Right atrium auricular region (tissue), 2 donors: ENCODE measurements at regions not wholly inside any gene's neighbourhood (a gene's known extent, or its start where the extent isn't known, plus 50 kb on each side); places are given as distances from the start of the nearest gene placed in this dataset.
"Not testable (repeated sequence)": the region's sequence is repeated elsewhere in the genome, so short reads cannot be mapped to it uniquely, and the experiment has no call there.

Experiments used
- DNase-seq: peaks from one replicate; pipeline ENCODE4 v3.0.0-alpha.2; 2019; ENCODE audit warnings: low spot score
- H3K27ac ChIP-seq, 2 donors: fragments of 200-600 bp; sonication (generic); 1 replicate in 1 of 2; 2 replicates in 1 of 2; pipeline ENCODE4 v1.5.1; 2016 to 2019
- H3K27me3 ChIP-seq, 2 donors: fragments of 200-600 bp; sonication (generic); one replicate each; pipeline versions ENCODE4 v1.5.1 to v1.6.0; 2017 to 2019
- H3K36me3 ChIP-seq: fragments of 200-600 bp; sonication (generic); one replicate; pipeline ENCODE4 v1.5.1; 2016
- H3K4me1 ChIP-seq, 2 donors: fragments of 200-600 bp; sonication (generic); one replicate each; pipeline versions ENCODE4 v1.5.1 to v1.6.0; 2017 to 2019
- H3K4me3 ChIP-seq, 2 donors: fragments of 200-600 bp; sonication (generic); 1 replicate in 1 of 2; 2 replicates in 1 of 2; pipeline ENCODE4 v1.5.1; 2017 to 2019; ENCODE audit warnings: mild to moderate bottlenecking in 1 of 2, moderate library complexity in 1 of 2
- H3K9me3 ChIP-seq, 2 donors: fragments of 200-600 bp; sonication (generic); one replicate each; pipeline ENCODE4 v1.5.1; 2019
- CTCF ChIP-seq, 2 donors: fragments of 200-600 bp; sonication (generic); IDR thresholded peaks; one replicate each; pipeline ENCODE4 v1.5.1; 2019; ENCODE audit warnings: antibody characterized with exemption in 2 of 2

- Histone ChIP-seq H3K27me3 (no peaks in the 10 kb centered on the region), H3K4me3 (no peak overlapping the region), H3K4me1 (no peaks in the 10 kb centered on the region), H3K36me3 (no peaks in the 10 kb centered on the region), H3K9me3 (no peaks in the 10 kb centered on the region), H3K27ac (no peak overlapping the region)
- TF ChIP-seq CTCF (IDR thresholded peaks at IDR 0.05) = no peak
- DNase-seq = no peak
Observed at GRCh38 chr3:158953131-158953530, 151.3 kb downstream of the MFSD1 start.

- no peaks in the 10 kb centered on the region for H3K27me3 ChIP-seq
- no peaks in the 10 kb centered on the region for H3K36me3 ChIP-seq
- H3K4me1 ChIP-seq = no peaks in the 10 kb centered on the region
- no peak for TF ChIP-seq CTCF (IDR thresholded peaks at IDR 0.05)
- DNase-seq = no peak
- no peak overlapping the region for H3K27ac ChIP-seq
- H3K9me3 ChIP-seq = no peaks in the 10 kb centered on the region
- H3K4me3 ChIP-seq = no peak overlapping the region
Observed at GRCh38 chr3:158954420-158954819, 152.6 kb downstream of the MFSD1 start.

GRCh38 chr3:158957777-158958176 is 155.9 kb downstream of the MFSD1 start:
- DNase-seq, H3K4me1 ChIP-seq, H3K9me3 ChIP-seq, H3K36me3 ChIP-seq, H3K27ac ChIP-seq, H3K4me3 ChIP-seq, H3K27me3 ChIP-seq: not testable (repeated sequence)

- H3K27me3 ChIP-seq = no peaks in the 10 kb centered on the region
- DNase-seq = no peak
- no peak overlapping the region for H3K27ac ChIP-seq
- H3K4me1 ChIP-seq = no peaks in the 10 kb centered on the region
- no peaks in the 10 kb centered on the region for H3K36me3 ChIP-seq
- no peak for TF ChIP-seq CTCF (IDR thresholded peaks at IDR 0.05)
- no peaks in the 10 kb centered on the region for H3K9me3 ChIP-seq
- no peak overlapping the region for H3K4me3 ChIP-seq
Observed at GRCh38 chr3:158958873-158959272, 157.0 kb downstream of the MFSD1 start.

GRCh38 chr3:158961471-158961870 is 159.6 kb downstream of the MFSD1 start:
- Histone ChIP-seq H3K27me3 (no peaks in the 10 kb centered on the region), H3K36me3 (no peaks in the 10 kb centered on the region), H3K27ac (no peak overlapping the region), H3K4me1 (no peaks in the 10 kb centered on the region), H3K4me3 (no peak overlapping the region), H3K9me3 (no peaks in the 10 kb centered on the region)
- TF ChIP-seq CTCF (IDR thresholded peaks at IDR 0.05) = no peak
- no peak for DNase-seq

- Histone ChIP-seq H3K9me3 (no peaks in the 10 kb centered on the region), H3K4me3 (no peak overlapping the region), H3K4me1 (no peaks in the 10 kb centered on the region), H3K36me3 (no peaks in the 10 kb centered on the region), H3K27ac (no peak overlapping the region), H3K27me3 (no peaks in the 10 kb centered on the region)
- DNase-seq = no peak
- TF ChIP-seq CTCF (IDR thresholded peaks at IDR 0.05) = no peak
Observed at GRCh38 chr3:158961911-158962310, 160.1 kb downstream of the MFSD1 start.
